Tibial nerve (tissue), 3 donors: ENCODE measurements at regions not wholly inside any gene's neighbourhood (a gene's known extent, or its start where the extent isn't known, plus 50 kb on each side); places are given as distances from the start of the nearest gene placed in this dataset.

Experiments used
- POLR2A ChIP-seq, 2 donors: fragments of 450-650 bp; IDR thresholded peaks; one replicate each; pipeline ENCODE4 v1.6.1; 2017; ENCODE audit warnings: antibody characterized with exemption in 2 of 2, mild to moderate bottlenecking in 2 of 2, moderate library complexity in 2 of 2
- TF ChIP-seq, protein P1 (sequence below), 5 experiments: fragments of 200-600 bp in 3 of 5; fragments of 450-650 bp in 2 of 5; sonication (generic) in 3 of 5; IDR thresholded peaks; one replicate each; pipeline ENCODE4 v1.5.1; 2016 to 2019; ENCODE audit warnings: antibody characterized with exemption in 5 of 5, mild to moderate bottlenecking in 3 of 5, moderate library complexity in 2 of 5

DNA sequence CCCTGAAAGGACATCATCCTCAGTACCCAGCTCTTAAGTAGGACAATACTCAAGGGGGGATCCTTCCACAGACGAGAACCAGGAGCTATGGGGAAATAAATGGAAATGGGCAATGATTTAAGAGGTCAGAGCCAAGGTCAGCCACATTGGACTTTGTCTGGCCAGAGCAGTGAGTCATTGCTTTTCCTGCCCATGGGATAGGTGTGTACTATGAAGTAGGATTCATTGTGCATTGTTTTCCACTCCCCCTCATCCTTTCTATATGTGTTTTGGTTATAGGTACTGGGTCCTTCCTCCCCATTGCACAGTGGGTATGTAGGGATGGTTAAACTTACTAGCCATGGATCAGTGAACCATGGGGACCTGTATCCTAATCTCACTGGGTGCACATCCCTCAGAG, 328.9 kb upstream of the USP25 start:
- TF ChIP-seq, protein P1, sequence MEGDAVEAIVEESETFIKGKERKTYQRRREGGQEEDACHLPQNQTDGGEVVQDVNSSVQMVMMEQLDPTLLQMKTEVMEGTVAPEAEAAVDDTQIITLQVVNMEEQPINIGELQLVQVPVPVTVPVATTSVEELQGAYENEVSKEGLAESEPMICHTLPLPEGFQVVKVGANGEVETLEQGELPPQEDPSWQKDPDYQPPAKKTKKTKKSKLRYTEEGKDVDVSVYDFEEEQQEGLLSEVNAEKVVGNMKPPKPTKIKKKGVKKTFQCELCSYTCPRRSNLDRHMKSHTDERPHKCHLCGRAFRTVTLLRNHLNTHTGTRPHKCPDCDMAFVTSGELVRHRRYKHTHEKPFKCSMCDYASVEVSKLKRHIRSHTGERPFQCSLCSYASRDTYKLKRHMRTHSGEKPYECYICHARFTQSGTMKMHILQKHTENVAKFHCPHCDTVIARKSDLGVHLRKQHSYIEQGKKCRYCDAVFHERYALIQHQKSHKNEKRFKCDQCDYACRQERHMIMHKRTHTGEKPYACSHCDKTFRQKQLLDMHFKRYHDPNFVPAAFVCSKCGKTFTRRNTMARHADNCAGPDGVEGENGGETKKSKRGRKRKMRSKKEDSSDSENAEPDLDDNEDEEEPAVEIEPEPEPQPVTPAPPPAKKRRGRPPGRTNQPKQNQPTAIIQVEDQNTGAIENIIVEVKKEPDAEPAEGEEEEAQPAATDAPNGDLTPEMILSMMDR (IDR thresholded peaks at IDR 0.05), result no peak
- TF ChIP-seq POLR2A (IDR thresholded peaks at IDR 0.05), result no peak
